Adipocyte (in vitro differentiated cells): ENCODE measurements at regions not wholly inside any gene's neighbourhood (a gene's known extent, or its start where the extent isn't known, plus 50 kb on each side); places are given as distances from the start of the nearest gene placed in this dataset.
"Not testable (repeated sequence)": the region's sequence is repeated elsewhere in the genome, so short reads cannot be mapped to it uniquely, and the experiment has no call there.

Experiments
- DNase-seq: peaks from one replicate; pipeline ENCODE4 v3.0.0-alpha.2; 2015; ENCODE audit warnings: low read depth
- H3K27me3 ChIP-seq: replicated peaks from 2 replicates; pipeline ENCODE4 v1.7.0; 2013; ENCODE audit warnings: mild to moderate bottlenecking, low read length, moderate library complexity; ENCODE audit not compliant: control insufficient read depth, insufficient read depth
- H3K36me3 ChIP-seq: 2 replicates; pipeline ENCODE4 v1.7.0; 2013; ENCODE audit warnings: low read length, mild to moderate bottlenecking, moderate library complexity; ENCODE audit not compliant: control insufficient read depth, insufficient read depth, severe bottlenecking
- H3K4me1 ChIP-seq: 2 replicates; pipeline ENCODE4 v1.7.0; 2013; ENCODE audit warnings: mild to moderate bottlenecking, low read length, moderate library complexity; ENCODE audit not compliant: control insufficient read depth, insufficient read depth
- H3K4me3 ChIP-seq: 2 replicates; pipeline ENCODE4 v1.7.0; 2013; ENCODE audit warnings: mild to moderate bottlenecking, low read length, moderate library complexity
- H3K9ac ChIP-seq: 2 replicates; pipeline ENCODE4 v1.7.0; 2013; ENCODE audit warnings: mild to moderate bottlenecking, low read length, moderate library complexity
- H3K9me3 ChIP-seq: 2 replicates; pipeline ENCODE4 v1.7.0; 2013; ENCODE audit warnings: mild to moderate bottlenecking, low read length, moderate library complexity; ENCODE audit not compliant: control insufficient read depth

- Histone ChIP-seq H3K4me1 (peaks cover 13% of the 10 kb centered on the region), H3K4me3 (no peak overlapping the region), H3K36me3 (no peaks in the 10 kb centered on the region), H3K27me3 (peaks cover 4% of the 10 kb centered on the region), H3K9me3 (no peaks in the 10 kb centered on the region), H3K9ac (no peak overlapping the region)
- DNase-seq: no peak
Observed at GRCh38 chr2:120508567-120509041, 162.7 kb downstream of the INHBB start.

GRCh38 chr2:120509213-120509815 is 163.4 kb downstream of the INHBB start:
- Histone ChIP-seq H3K9ac (no peak overlapping the region), H3K4me3 (no peak overlapping the region), H3K27me3 (peaks cover 4% of the 10 kb centered on the region), H3K4me1 (peaks cover 13% of the 10 kb centered on the region), H3K9me3 (no peaks in the 10 kb centered on the region), H3K36me3 (no peaks in the 10 kb centered on the region)
- no peak for DNase-seq

- H3K9me3 ChIP-seq: no peaks in the 10 kb centered on the region
- H3K27me3 ChIP-seq: peaks cover 4% of the 10 kb centered on the region
- DNase-seq: no peak
- no peak overlapping the region for H3K4me3 ChIP-seq
- H3K36me3 ChIP-seq: no peaks in the 10 kb centered on the region
- H3K4me1 ChIP-seq: peaks cover 13% of the 10 kb centered on the region
- H3K9ac ChIP-seq: no peak overlapping the region
Observed at GRCh38 chr2:120509991-120510735, 164.2 kb downstream of the INHBB start.

GRCh38 chr2:120510751-120511395 is 164.9 kb downstream of the INHBB start:
- Histone ChIP-seq H3K27me3 (peaks cover 4% of the 10 kb centered on the region), H3K9ac (no peak overlapping the region), H3K9me3 (no peaks in the 10 kb centered on the region), H3K4me1 (peaks cover 13% of the 10 kb centered on the region), H3K4me3 (no peak overlapping the region), H3K36me3 (no peaks in the 10 kb centered on the region)
- DNase-seq: no peak

GRCh38 chr2:120511536-120511935 is 165.6 kb downstream of the INHBB start:
- H3K27me3 ChIP-seq: peaks cover 4% of the 10 kb centered on the region
- peaks cover 14% of the 10 kb centered on the region for H3K4me1 ChIP-seq
- no peaks in the 10 kb centered on the region for H3K9me3 ChIP-seq
- no peaks in the 10 kb centered on the region for H3K36me3 ChIP-seq
- DNase-seq: no peak
- no peak overlapping the region for H3K9ac ChIP-seq
- no peak overlapping the region for H3K4me3 ChIP-seq

GRCh38 chr2:120511947-120512710 is 166.2 kb downstream of the INHBB start:
- H3K9ac ChIP-seq: no peak overlapping the region
- peaks cover 4% of the 10 kb centered on the region for H3K27me3 ChIP-seq
- H3K4me1 ChIP-seq: peaks cover 19% of the 10 kb centered on the region
- H3K4me3 ChIP-seq: no peak overlapping the region
- H3K36me3 ChIP-seq: no peaks in the 10 kb centered on the region
- DNase-seq: no peak
- no peaks in the 10 kb centered on the region for H3K9me3 ChIP-seq

GRCh38 chr2:120513776-120514357 is 167.9 kb downstream of the INHBB start:
- Histone ChIP-seq H3K9ac (no peak overlapping the region), H3K4me1 (peaks cover 19% of the 10 kb centered on the region), H3K27me3 (peaks cover 10% of the 10 kb centered on the region), H3K4me3 (no peak overlapping the region), H3K9me3 (no peaks in the 10 kb centered on the region), H3K36me3 (no peaks in the 10 kb centered on the region)
- DNase-seq: no peak

- Histone ChIP-seq H3K4me3 (no peak overlapping the region), H3K9me3 (no peaks in the 10 kb centered on the region), H3K27me3 (peaks cover 16% of the 10 kb centered on the region), H3K9ac (no peak overlapping the region), H3K4me1 (peaks cover 19% of the 10 kb centered on the region), H3K36me3 (no peaks in the 10 kb centered on the region)
- DNase-seq: no peak
Observed at GRCh38 chr2:120514521-120514920, 168.6 kb downstream of the INHBB start.

GRCh38 chr2:120515066-120515758 is 169.3 kb downstream of the INHBB start:
- H3K27me3 ChIP-seq: peaks cover 23% of the 10 kb centered on the region

GRCh38 chr2:120515759-120516678 is 170.1 kb downstream of the INHBB start:
- Histone ChIP-seq H3K9me3 (no peaks in the 10 kb centered on the region), H3K4me1 (peaks cover 19% of the 10 kb centered on the region), H3K36me3 (no peaks in the 10 kb centered on the region), H3K4me3 (no peak overlapping the region), H3K27me3 (peaks cover 19% of the 10 kb centered on the region), H3K9ac (no peak overlapping the region)
- DNase-seq: peak; percentile 34

More at GRCh38 chr2:120515066-120515758, 169.3 kb downstream of the INHBB start:
- not testable (repeated sequence) for H3K4me3 ChIP-seq, H3K9me3 ChIP-seq, H3K9ac ChIP-seq, DNase-seq, H3K36me3 ChIP-seq
- H3K4me1 ChIP-seq: peaks cover 19% of the 10 kb centered on the region
